Fibroblast of the conjunctiva (primary cell): ENCODE measurements at regions not wholly inside any gene's neighbourhood (a gene's known extent, or its start where the extent isn't known, plus 50 kb on each side); places are given as distances from the start of the nearest gene placed in this dataset.

Source experiments
- DNase-seq: peaks from one replicate; pipeline ENCODE4 v3.0.0-alpha.2; 2010; ENCODE audit warnings: low read depth

DNA sequence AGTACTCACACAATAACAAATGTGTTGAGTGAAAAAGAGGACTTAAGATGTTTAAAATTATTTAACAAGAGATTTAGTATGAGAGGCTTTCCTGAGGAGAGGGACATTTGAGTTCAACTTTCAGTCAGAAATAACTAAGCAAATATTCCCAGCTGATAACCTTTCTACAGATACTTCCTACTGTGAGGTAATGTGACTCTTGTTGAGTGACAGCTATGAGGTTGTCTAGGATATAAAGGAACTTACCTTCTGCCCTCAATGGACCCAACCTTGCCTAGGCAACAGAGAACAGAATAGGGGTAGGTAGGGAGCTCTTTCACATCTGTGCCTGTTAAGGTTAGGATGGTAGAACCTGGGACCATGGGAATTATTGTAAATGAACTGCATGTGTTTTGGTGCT lies 54.7 kb downstream of the GLUD2 start:
- DNase-seq = no peak

DNA sequence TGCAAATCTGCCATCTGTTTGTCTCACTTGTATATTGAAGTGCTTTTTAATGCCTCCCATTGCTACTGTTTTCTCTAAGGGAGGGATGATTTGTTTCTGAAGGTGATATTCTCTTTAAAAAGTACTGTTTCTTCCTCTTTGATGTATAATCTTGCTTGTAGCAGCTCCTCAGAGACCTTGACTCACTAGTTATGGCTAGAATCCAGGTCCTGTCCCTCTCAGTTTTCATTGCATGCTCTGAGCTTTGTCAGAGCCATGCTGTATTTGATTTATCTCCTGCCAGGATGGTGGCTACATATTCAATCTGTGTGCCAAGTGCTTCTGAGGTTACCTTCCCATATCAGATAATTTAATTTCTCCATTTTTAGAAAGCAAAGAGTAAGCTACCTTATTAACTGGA lies 56.0 kb downstream of the GLUD2 start:
- no peak for DNase-seq

DNA sequence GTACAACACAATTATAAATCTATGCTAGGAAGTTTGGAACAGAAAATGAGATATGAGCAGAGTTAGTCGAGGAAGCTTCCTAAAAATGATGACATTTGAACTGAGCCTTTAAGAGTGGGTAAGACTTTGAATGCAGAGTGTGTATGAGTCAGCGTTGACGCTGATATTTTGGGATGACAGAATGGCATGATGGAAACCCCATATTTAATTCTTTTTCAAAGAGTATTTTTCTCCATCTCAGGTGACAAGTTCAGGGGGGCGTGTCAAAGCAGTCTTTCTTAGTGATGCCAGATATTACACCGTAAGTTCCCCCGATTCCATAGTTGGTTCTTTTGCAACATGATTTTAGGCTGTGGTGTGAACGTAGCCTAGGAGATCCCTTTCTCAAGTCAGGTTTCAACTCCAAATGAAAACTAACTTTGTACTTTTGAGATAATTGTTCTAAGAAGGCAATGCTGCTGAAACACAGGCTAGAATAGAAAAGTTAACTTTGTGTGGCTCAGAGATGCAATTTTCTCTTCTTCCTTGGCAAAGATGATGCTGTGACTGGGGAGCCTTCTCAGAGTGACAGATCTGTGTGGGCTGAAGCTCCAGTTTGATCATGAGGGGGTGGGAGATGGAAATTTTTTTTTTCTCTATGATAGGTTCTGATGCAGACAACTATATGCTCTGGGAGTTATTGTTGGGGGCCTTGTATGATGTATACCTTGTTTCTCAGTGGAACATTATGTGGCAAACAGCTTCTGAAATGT lies 59.2 kb downstream of the GLUD2 start:
- no peak for DNase-seq

GRCh38 chrX:121109986-121110385 lies 62.6 kb downstream of the GLUD2 start:
- no peak for DNase-seq

DNA sequence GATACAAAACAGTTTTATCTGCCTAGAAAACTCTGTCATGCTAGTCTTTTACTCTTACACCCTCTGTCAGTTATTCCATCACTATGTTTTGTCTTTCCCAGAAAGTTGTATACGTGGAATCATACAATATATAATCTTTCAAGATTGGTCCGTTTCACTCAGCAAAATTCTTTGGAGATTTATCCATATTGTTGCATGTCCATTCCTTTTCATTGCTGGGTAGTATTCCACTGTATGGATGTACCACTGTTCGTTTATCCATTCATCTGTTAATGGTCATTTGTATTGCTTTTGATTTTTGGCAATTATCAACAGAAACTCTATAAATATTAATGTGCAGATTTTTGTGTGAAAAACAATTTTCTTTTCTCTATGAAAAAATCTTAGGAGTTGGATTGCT lies 63.1 kb downstream of the GLUD2 start:
- no peak for DNase-seq

GRCh38 chrX:121114691-121115090 lies 67.3 kb downstream of the GLUD2 start:
- DNase-seq = no peak

GRCh38 chrX:121120690-121121605 lies 73.5 kb downstream of the GLUD2 start:
- DNase-seq = no peak

- DNase-seq = no peak
Observed at GRCh38 chrX:121122332-121122731, 74.9 kb downstream of the GLUD2 start.

- no peak for DNase-seq
Observed at GRCh38 chrX:121128925-121129877, 81.8 kb downstream of the GLUD2 start.

- DNase-seq = no peak
Observed at GRCh38 chrX:121132675-121133074, 85.3 kb downstream of the GLUD2 start.

- no peak for DNase-seq
Observed at GRCh38 chrX:121135488-121136207, 88.2 kb downstream of the GLUD2 start.

DNA sequence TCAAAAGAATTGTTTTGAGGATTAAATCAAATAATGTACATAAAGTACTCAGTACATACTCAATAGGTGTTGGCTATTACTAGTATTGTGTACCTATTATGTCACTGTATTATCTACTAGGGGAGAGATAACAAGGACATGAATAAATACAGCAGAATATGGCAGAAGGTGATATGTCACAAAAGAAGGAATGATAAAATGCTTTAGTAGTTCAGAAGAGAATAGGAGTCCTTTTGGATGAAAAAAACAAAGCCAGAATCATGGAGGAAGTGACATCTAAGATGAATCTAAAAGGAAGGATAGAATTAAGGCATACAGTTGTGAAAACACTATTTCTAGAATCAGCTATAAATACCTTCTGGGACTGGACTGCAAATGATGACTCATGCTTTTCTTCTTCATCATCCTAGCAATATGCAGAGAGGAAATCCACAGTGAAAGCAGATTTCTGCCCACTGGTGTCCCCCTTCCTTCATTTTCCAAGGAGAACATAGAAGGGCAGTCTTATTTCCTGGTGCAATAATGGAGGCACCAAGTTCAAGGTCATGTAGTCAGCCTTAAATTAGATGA lies 98.7 kb downstream of the GLUD2 start:
- no peak for DNase-seq

- no peak for DNase-seq
Observed at GRCh38 chrX:121150217-121150616, 102.8 kb downstream of the GLUD2 start.

GRCh38 chrX:121151293-121151692 lies 103.9 kb downstream of the GLUD2 start:
- no peak for DNase-seq

- no peak for DNase-seq
Observed at GRCh38 chrX:121154858-121155404, 107.5 kb downstream of the GLUD2 start.

- no peak for DNase-seq
Observed at GRCh38 chrX:121160987-121161386, 113.6 kb downstream of the GLUD2 start.

GRCh38 chrX:121161501-121161933 lies 114.1 kb downstream of the GLUD2 start:
- no peak for DNase-seq

- DNase-seq = no peak
Observed at GRCh38 chrX:121163443-121163842, 116.0 kb downstream of the GLUD2 start.

- DNase-seq = no peak
Observed at GRCh38 chrX:121165930-121166359, 118.5 kb downstream of the GLUD2 start.
